ENCODE measurements at regions not wholly inside any gene's neighbourhood (a gene's known extent, or its start where the extent isn't known, plus 50 kb on each side); places are given as distances from the start of the nearest gene placed in this dataset.

DNA sequence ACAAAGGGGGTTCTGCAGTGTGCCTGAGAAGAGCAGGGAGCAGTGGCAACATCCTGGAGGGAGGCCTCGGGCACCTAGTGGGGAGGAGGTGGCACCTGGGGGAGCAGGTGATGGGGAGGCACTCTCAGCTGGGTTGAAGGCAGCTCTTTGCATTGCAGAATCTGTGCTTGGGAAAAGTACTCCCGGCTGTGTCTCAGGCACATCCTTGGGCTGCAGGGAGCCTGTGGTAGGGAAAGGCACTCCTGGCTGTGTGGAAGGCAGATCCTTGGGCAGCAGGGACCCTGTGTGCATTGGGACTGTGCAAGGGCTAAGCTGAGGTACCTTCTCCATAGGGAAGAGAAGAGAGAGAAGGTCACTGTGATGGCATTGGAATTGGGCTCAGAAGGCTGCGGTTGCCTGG, 52.8 kb upstream of the ANTXRL start:
- TF ChIP-seq, protein P1, sequence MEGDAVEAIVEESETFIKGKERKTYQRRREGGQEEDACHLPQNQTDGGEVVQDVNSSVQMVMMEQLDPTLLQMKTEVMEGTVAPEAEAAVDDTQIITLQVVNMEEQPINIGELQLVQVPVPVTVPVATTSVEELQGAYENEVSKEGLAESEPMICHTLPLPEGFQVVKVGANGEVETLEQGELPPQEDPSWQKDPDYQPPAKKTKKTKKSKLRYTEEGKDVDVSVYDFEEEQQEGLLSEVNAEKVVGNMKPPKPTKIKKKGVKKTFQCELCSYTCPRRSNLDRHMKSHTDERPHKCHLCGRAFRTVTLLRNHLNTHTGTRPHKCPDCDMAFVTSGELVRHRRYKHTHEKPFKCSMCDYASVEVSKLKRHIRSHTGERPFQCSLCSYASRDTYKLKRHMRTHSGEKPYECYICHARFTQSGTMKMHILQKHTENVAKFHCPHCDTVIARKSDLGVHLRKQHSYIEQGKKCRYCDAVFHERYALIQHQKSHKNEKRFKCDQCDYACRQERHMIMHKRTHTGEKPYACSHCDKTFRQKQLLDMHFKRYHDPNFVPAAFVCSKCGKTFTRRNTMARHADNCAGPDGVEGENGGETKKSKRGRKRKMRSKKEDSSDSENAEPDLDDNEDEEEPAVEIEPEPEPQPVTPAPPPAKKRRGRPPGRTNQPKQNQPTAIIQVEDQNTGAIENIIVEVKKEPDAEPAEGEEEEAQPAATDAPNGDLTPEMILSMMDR (IDR thresholded peaks at IDR 0.05; ENCODE audit: extremely low read depth, missing control alignments) = no peak
- DNase-seq (ENCODE audit: low spot score) = no peak

DNA sequence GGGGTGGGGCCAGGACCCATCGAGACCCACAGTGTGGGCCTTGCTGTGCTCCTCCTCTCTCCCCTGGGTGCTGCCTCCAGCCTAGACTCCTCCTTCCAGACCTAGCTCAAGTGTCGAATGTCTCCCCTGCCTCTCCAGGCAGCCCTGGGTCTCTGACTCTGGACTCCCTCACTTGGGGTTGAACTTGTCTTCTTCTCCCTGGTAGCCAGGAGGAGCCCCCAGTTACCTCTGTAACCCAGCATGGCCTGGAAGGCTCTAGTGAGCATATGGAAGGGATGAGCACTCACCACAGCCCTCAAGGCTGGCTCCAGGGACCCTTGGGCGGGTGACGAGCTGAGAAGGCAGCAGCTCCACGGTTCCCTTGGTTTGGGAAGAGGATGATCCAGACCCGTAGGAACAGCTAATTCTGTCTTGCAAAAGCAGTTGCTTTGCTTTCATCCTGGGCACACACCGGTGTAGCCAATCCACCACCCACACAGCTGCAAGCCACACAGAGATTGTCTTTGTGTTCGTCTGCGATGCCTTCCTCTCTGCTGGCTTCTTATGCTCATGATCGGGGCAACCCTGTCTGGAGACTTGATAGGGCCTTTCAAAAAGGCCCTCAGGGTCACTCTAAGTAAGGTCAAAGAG, 52.3 kb upstream of the ANTXRL start:
- TF ChIP-seq, protein P1 (IDR thresholded peaks at IDR 0.05; ENCODE audit: extremely low read depth, missing control alignments) = no peak
- no peak for DNase-seq (ENCODE audit: low spot score)

DNA sequence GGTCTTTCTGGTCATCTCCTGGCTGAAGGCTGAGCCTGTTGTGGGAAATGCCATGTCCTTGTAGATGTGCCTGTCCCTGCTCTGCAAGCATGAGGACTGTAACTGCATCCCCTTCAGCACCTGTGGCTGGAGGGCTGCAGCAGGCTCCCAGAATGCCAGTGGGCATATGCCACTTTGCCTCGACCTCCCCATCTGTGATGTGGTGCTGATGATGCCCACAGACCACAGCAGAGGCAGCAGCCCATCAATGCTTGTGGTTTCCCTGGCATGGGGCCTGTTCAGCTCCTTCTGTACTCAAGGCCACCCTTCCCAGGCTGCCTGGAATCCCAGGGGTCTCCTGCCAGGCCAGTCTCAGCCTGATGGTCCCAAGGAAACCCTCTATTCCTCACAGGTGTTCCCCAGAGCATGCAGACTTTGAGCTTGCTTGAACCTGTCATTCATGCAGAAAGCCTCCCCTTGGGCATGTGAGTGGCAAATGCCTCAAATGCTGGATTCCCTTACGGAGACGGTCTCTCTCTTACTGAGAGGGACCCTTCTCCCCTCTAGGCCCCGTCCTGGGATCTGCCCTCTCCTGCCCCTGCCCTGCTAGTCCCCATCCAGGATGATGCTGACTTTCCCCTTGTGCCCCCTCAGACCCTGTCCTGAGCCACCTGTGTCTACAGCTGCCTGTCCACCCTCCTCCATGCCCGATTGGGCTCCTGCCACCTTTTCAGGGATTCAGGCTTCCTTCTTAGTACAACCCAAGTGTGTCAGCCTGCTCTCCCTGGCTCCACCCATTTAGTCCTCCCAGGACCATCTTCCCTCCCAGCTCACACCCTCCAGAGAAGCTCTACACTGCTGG, 50.9 kb upstream of the ANTXRL start:
- TF ChIP-seq, protein P1 (IDR thresholded peaks at IDR 0.05; ENCODE audit: extremely low read depth, missing control alignments) = no peak

DNA sequence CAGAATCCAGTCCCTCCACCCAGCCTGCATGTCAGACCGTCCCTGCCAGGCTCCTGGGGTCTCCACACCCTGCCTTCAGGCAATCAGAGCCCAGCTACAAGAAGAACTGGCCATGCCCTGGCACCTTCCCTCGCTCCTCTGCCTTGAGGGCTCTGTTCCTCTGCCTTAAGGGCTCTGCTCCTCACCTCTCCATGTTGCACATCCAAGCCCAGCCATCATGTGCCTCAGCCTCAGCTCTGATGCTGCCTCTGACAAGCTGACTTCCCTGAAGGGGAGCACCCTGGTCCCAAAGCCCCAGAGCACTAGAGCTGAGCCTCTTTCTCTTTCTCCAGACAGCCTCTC, 50.3 kb upstream of the ANTXRL start:
- DNase-seq (ENCODE audit: low spot score) = no peak
- TF ChIP-seq, protein P1 (IDR thresholded peaks at IDR 0.05; ENCODE audit: extremely low read depth, missing control alignments) = no peak

More for the DNA sequence above, 50.9 kb upstream of the ANTXRL start:
- no peak for DNase-seq (ENCODE audit: low spot score)

DNA sequence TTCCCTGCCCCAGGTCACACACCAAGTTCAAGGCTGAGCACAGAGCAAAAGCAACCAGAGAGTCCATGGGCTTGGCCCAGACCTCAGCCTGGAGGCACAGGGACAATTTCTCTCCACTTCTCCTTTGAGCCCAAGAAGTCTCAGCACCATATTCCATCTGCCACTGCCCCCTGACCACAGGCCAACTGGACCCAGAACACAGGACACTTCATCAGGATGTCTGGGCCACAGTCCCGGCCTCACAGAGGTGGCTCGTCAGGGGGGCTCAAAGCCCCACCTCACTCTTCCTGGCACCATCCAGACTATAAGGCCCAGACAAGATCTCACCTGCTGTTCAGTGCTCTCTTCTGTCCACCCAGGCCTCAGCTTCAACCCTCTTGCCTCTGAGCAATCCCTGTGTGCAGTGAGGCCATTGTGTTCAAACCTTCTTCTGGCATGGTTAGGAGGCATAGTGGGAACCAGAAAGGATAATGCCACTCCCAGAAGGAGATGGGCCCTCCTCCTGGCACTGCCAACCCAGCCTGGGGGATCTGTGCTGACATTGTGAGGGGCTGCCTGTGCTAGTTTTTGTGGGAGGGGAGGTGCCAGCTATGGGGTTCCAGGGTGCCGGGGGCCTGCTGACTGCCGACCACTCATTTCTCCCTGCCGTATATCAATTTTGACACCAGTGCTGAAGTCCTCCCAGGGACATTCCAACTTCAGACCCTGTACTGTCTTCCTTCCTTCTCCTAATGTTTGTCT, 49.7 kb upstream of the ANTXRL start:
- DNase-seq (ENCODE audit: low spot score) = no peak
- TF ChIP-seq, protein P1 (IDR thresholded peaks at IDR 0.05; ENCODE audit: extremely low read depth, missing control alignments) = no peak

Measured in GM20000 (cell line).